A673 (cell line): ENCODE measurements at regions not wholly inside any gene's neighbourhood (a gene's known extent, or its start where the extent isn't known, plus 50 kb on each side); places are given as distances from the start of the nearest gene placed in this dataset.

ENCODE experiments used
- BruUV-seq: library from RNA; stranded (reverse); fragments of 400-500 nt; replicated peaks from 2 replicates; lab custom pipeline; 2021; lab: Mats Ljungman, UMichigan
- CTCF ChIA-PET: fragments of 300-600 bp; sonication (Branson Sonifier 250); formaldehyde crosslinking; loops from one replicate; lab custom pipeline; 2022; ENCODE audit warnings: antibody characterized with exemption; lab: Charles Lee
- POLR2A ChIA-PET: fragments of 300-600 bp; sonication (Branson Sonifier 250); formaldehyde crosslinking; loops from one replicate; lab custom pipeline; 2022; ENCODE audit warnings: antibody characterized with exemption; ENCODE audit not compliant: low non-redundant PET; lab: Charles Lee
- DNase-seq: peaks from one replicate; pipeline ENCODE4 v3.0.0-alpha.2; 2015; ENCODE audit warnings: low spot score
- H3K27ac ChIP-seq: fragments of 200-600 bp; sonication (generic); 2 replicates; pipeline ENCODE4 v1.5.1; 2016; ENCODE audit warnings: mixed run types, low read depth, mild to moderate bottlenecking, mixed read lengths, antibody characterized with exemption, low read length; ENCODE audit not compliant: poor library complexity, severe bottlenecking
- H3K27me3 ChIP-seq: fragments of 200-600 bp; sonication (generic); replicated peaks from 2 replicates; pipeline ENCODE4 v1.6.1; 2017; ENCODE audit warnings: mixed run types, low read depth, mild to moderate bottlenecking, mixed read lengths, antibody characterized with exemption, low read length; ENCODE audit not compliant: insufficient read depth, poor library complexity
- H3K36me3 ChIP-seq: fragments of 200-600 bp; sonication (generic); 2 replicates; pipeline ENCODE4 v1.6.1; 2016; ENCODE audit warnings: mixed run types, mild to moderate bottlenecking, mixed read lengths, antibody characterized with exemption, low read length; ENCODE audit not compliant: insufficient read depth, poor library complexity, severe bottlenecking
- H3K4me1 ChIP-seq: fragments of 200-600 bp; sonication (generic); 2 replicates; pipeline ENCODE4 v1.6.1; 2017; ENCODE audit warnings: mixed run types, mild to moderate bottlenecking, mixed read lengths, antibody characterized with exemption, low read length; ENCODE audit not compliant: insufficient read depth, poor library complexity, severe bottlenecking
- H3K4me3 ChIP-seq: fragments of 200-600 bp; sonication (generic); 2 replicates; pipeline ENCODE4 v1.5.1; 2016; ENCODE audit warnings: low read depth, mixed run types, mild to moderate bottlenecking, mixed read lengths, low read length; ENCODE audit not compliant: poor library complexity, severe bottlenecking
- H3K9me3 ChIP-seq: fragments of 200-600 bp; sonication (generic); 2 replicates; pipeline ENCODE4 v1.6.1; 2016; ENCODE audit warnings: mixed run types, low read depth, mild to moderate bottlenecking, mixed read lengths, antibody characterized with exemption, low read length; ENCODE audit not compliant: poor library complexity, severe bottlenecking
- CTCF ChIP-seq: fragments of 300-800, 200-600 bp; sonication (generic); conservative IDR thresholded peaks from 2 replicates; pipeline ENCODE4 v1.5.1; 2017; ENCODE audit warnings: low read depth, mild to moderate bottlenecking, antibody characterized with exemption, low read length, moderate library complexity, mixed read lengths
- EZH2 ChIP-seq: fragments of 200-600 bp; sonication (generic); IDR thresholded peaks from 2 replicates; pipeline ENCODE4 v1.6.1; 2017; ENCODE audit warnings: borderline replicate concordance, low read depth, mild to moderate bottlenecking, mixed read lengths, antibody characterized with exemption, low read length; ENCODE audit not compliant: poor library complexity, severe bottlenecking
- intact Hi-C: fragments of 100-400 bp; cut with micrococcal nuclease; formaldehyde crosslinking; loops from one replicate; pipeline ENCODE4 v1.10.0; 2022; ENCODE audit not compliant: unreplicated experiment

GRCh38 chr21:35258521-35258920 is 209.4 kb upstream of the RUNX1 start:
- no peak for TF ChIP-seq EZH2
- DNase-seq = no peak
- Histone ChIP-seq H3K9me3 (no peaks in the 10 kb centered on the region), H3K4me1 (no peaks in the 10 kb centered on the region), H3K4me3 (no peak overlapping the region), H3K36me3 (no peaks in the 10 kb centered on the region), H3K27me3 (peaks cover 39% of the 10 kb centered on the region), H3K27ac (no peak overlapping the region)
- POLR2A ChIA-PET = no interaction called here
- BruUV-seq = no TSS peak
- intact Hi-C loops = no loop called here
- CTCF ChIA-PET = no interaction called here

DNA sequence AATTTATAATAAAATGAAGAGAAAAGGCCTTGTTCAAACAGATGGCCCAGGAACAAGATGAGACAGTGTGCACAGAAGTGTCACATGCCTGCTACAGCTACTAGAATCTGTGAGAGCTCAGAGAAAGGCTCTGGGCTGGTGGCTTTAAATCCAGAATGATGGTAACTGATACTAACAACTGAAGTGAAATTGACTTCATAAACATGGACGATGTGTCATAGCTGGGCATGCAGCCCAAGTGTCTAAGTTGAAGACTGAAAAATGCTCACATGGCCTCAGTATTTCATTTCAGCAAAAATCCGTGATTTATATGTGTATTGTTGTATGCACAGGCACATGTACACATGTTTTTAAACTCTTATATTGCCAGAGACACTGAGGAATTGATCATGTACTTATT is 208.3 kb upstream of the RUNX1 start:
- Histone ChIP-seq H3K9me3 (no peaks in the 10 kb centered on the region), H3K4me1 (no peaks in the 10 kb centered on the region), H3K27ac (no peak overlapping the region), H3K36me3 (no peaks in the 10 kb centered on the region), H3K27me3 (peaks cover 35% of the 10 kb centered on the region), H3K4me3 (no peak overlapping the region)
- peak; percentile 18 for DNase-seq
- BruUV-seq = no TSS peak
- CTCF ChIA-PET = no interaction called here
- intact Hi-C loops = no loop called here
- no peak for TF ChIP-seq CTCF
- POLR2A ChIA-PET = no interaction called here

DNA sequence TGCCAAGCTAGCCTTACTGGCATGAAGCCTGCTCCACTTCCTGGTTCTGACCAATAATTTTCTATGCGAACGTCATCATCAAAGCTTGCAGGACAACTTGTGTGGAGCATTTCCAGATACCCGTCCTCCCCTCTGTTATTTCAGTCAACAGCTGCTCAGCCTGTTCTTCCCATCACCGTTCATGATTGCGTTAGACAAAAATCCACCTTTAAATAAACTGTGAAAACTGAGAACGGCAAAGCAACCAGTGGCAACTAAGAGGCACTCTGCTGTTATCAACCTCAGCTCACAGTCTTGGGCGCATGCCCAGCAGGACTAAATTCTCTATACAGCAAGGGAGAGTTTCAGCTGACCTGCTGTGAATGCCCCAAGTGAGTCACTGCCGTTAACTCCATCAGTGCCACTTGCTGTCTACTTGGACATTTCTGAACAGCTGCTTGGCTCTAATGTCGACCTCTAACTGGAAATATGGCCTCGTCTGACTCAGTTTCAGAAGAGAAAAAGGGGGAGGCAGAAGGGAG is 207.4 kb upstream of the RUNX1 start:
- H3K4me1 ChIP-seq = no peaks in the 10 kb centered on the region
- TF ChIP-seq EZH2 (no peak), CTCF (no peak)
- intact Hi-C loops = no loop called here
- peak; percentile 35 for DNase-seq
- no TSS peak for BruUV-seq
- no peak overlapping the region for H3K27ac ChIP-seq
- ChIA-PET POLR2A (no interaction called here), CTCF (no interaction called here)
- H3K4me3 ChIP-seq = no peak overlapping the region
- H3K36me3 ChIP-seq = no peaks in the 10 kb centered on the region
- peaks cover 35% of the 10 kb centered on the region for H3K27me3 ChIP-seq
- no peaks in the 10 kb centered on the region for H3K9me3 ChIP-seq

- no TSS peak for BruUV-seq
- Histone ChIP-seq H3K36me3 (no peaks in the 10 kb centered on the region), H3K27me3 (peaks cover 26% of the 10 kb centered on the region), H3K4me3 (no peak overlapping the region), H3K27ac (no peak overlapping the region), H3K9me3 (no peaks in the 10 kb centered on the region), H3K4me1 (no peaks in the 10 kb centered on the region)
- CTCF ChIA-PET = no interaction called here
- intact Hi-C loops = no loop called here
- TF ChIP-seq CTCF (no peak), EZH2 (no peak)
- DNase-seq = no peak
- POLR2A ChIA-PET = no interaction called here
Observed at GRCh38 chr21:35254765-35255138, 205.7 kb upstream of the RUNX1 start.
